HG03457 (cell line): ENCODE measurements at regions not wholly inside any gene's neighbourhood (a gene's known extent, or its start where the extent isn't known, plus 50 kb on each side); places are given as distances from the start of the nearest gene placed in this dataset.

Experiments used
- ATAC-seq: cut with Tn5 transposase; IDR thresholded peaks from one replicate; pipeline ENCODE4 v1.9.1; 2021; ENCODE audit warnings: moderate number of reproducible peaks; ENCODE audit not compliant: unreplicated experiment

- ATAC-seq: no peak
These were observed 733.7 kb upstream of the POU3F3 start for GRCh38 chr2:104120171-104120570.

GRCh38 chr2:104125096-104125495 lies 728.8 kb upstream of the POU3F3 start:
- no peak for ATAC-seq

GRCh38 chr2:104127049-104127770 lies 726.7 kb upstream of the POU3F3 start:
- no peak for ATAC-seq

- ATAC-seq: no peak
These were observed 713.6 kb upstream of the POU3F3 start for GRCh38 chr2:104140361-104140760.

GRCh38 chr2:104158191-104158590 lies 695.7 kb upstream of the POU3F3 start:
- ATAC-seq: no peak

GRCh38 chr2:104163611-104164130 lies 690.2 kb upstream of the POU3F3 start:
- no peak for ATAC-seq

GRCh38 chr2:104164721-104165252 lies 689.1 kb upstream of the POU3F3 start:
- no peak for ATAC-seq

- ATAC-seq: no peak
These were observed 676.7 kb upstream of the POU3F3 start for GRCh38 chr2:104177179-104177578.

GRCh38 chr2:104179644-104180043 lies 674.3 kb upstream of the POU3F3 start:
- no peak for ATAC-seq

- no peak for ATAC-seq
These were observed 653.3 kb upstream of the POU3F3 start for GRCh38 chr2:104200533-104201168.

GRCh38 chr2:104213758-104214157 lies 640.2 kb upstream of the POU3F3 start:
- no peak for ATAC-seq

- no peak for ATAC-seq
These were observed 638.4 kb upstream of the POU3F3 start for GRCh38 chr2:104215269-104216161.

- ATAC-seq: no peak
These were observed 620.3 kb upstream of the POU3F3 start for GRCh38 chr2:104233591-104233990.

GRCh38 chr2:104236491-104236890 lies 617.4 kb upstream of the POU3F3 start:
- no peak for ATAC-seq

- no peak for ATAC-seq
These were observed 612.9 kb upstream of the POU3F3 start for GRCh38 chr2:104240984-104241383.

- no peak for ATAC-seq
These were observed 604.3 kb upstream of the POU3F3 start for GRCh38 chr2:104249629-104250028.

GRCh38 chr2:104250635-104251034 lies 603.3 kb upstream of the POU3F3 start:
- ATAC-seq: no peak

GRCh38 chr2:104254017-104254416 lies 599.9 kb upstream of the POU3F3 start:
- ATAC-seq: no peak

- no peak for ATAC-seq
These were observed 591.2 kb upstream of the POU3F3 start for GRCh38 chr2:104262714-104263113.

GRCh38 chr2:104279646-104280045 lies 574.3 kb upstream of the POU3F3 start:
- no peak for ATAC-seq

GRCh38 chr2:104280216-104280615 lies 573.7 kb upstream of the POU3F3 start:
- ATAC-seq: no peak
